ENCODE measurements at regions not wholly inside any gene's neighbourhood (a gene's known extent, or its start where the extent isn't known, plus 50 kb on each side); places are given as distances from the start of the nearest gene placed in this dataset.

GRCh38 chr2:204110338-204110741, 173.8 kb downstream of the ICOS start:
- peak in 3 of 4 experiments; percentile 5 to 22 (median 13) for DNase-seq

GRCh38 chr2:204110751-204111516, 174.4 kb downstream of the ICOS start:
- no peak for DNase-seq

GRCh38 chr2:204112084-204112770, 175.7 kb downstream of the ICOS start:
- DNase-seq: no peak

GRCh38 chr2:204114295-204115136, 178.0 kb downstream of the ICOS start:
- no peak for DNase-seq

- DNase-seq: no peak
Observed at GRCh38 chr2:204115137-204116056, 178.8 kb downstream of the ICOS start.

- DNase-seq: no peak
Observed at GRCh38 chr2:204116159-204116792, 179.7 kb downstream of the ICOS start.

GRCh38 chr2:204122425-204122824, 185.9 kb downstream of the ICOS start:
- DNase-seq: no peak

- DNase-seq: no peak
Observed at GRCh38 chr2:204124140-204124750, 187.7 kb downstream of the ICOS start.

- no peak for DNase-seq
Observed at GRCh38 chr2:204126705-204127104, 190.1 kb downstream of the ICOS start.

- no peak for DNase-seq
Observed at GRCh38 chr2:204127238-204127637, 190.7 kb downstream of the ICOS start.

GRCh38 chr2:204129591-204130294, 193.2 kb downstream of the ICOS start:
- no peak for DNase-seq

GRCh38 chr2:204131621-204132020, 195.1 kb downstream of the ICOS start:
- no peak for DNase-seq

- no peak for DNase-seq
Observed at GRCh38 chr2:204133476-204133875, 196.9 kb downstream of the ICOS start.

GRCh38 chr2:204134421-204134820, 197.9 kb downstream of the ICOS start:
- DNase-seq: no peak

GRCh38 chr2:204135752-204136151, 199.2 kb downstream of the ICOS start:
- DNase-seq: no peak

GRCh38 chr2:204138206-204138605, 201.6 kb downstream of the ICOS start:
- no peak for DNase-seq

- DNase-seq: no peak
Observed at GRCh38 chr2:204140246-204140645, 203.7 kb downstream of the ICOS start.

- no peak for DNase-seq
Observed at GRCh38 chr2:204143216-204144014, 206.9 kb downstream of the ICOS start.

GRCh38 chr2:204144492-204144891, 207.9 kb downstream of the ICOS start:
- DNase-seq: no peak

GRCh38 chr2:204145263-204145751, 208.7 kb downstream of the ICOS start:
- peak; percentile 27 to 61 (median 50) for DNase-seq

Measured in activated CD4-positive, CD25-positive, alpha-beta regulatory T cell (primary cell).